Osteocyte (in vitro differentiated cells): ENCODE measurements at regions not wholly inside any gene's neighbourhood (a gene's known extent, or its start where the extent isn't known, plus 50 kb on each side); places are given as distances from the start of the nearest gene placed in this dataset.

ENCODE experiments used
- DNase-seq: peaks from one replicate; pipeline ENCODE4 v3.0.0; 2021; ENCODE audit warnings: mixed read lengths; ENCODE audit not compliant: unreplicated experiment; ENCODE audit errors: extremely low spot score
- H3K27ac Mint-ChIP-seq: one replicate; pipeline ENCODE4 v1.8.0; 2021; ENCODE audit warnings: mild to moderate bottlenecking, mixed read lengths; ENCODE audit not compliant: unreplicated experiment
- H3K27me3 Mint-ChIP-seq: one replicate; pipeline ENCODE4 v1.8.0; 2021; ENCODE audit warnings: mixed read lengths; ENCODE audit not compliant: unreplicated experiment
- H3K36me3 Mint-ChIP-seq: one replicate; pipeline ENCODE4 v1.8.0; 2021; ENCODE audit warnings: mixed read lengths; ENCODE audit not compliant: unreplicated experiment
- H3K4me1 Mint-ChIP-seq: one replicate; pipeline ENCODE4 v1.8.0; 2021; ENCODE audit warnings: mixed read lengths; ENCODE audit not compliant: unreplicated experiment
- H3K4me3 Mint-ChIP-seq: one replicate; pipeline ENCODE4 v1.8.0; 2021; ENCODE audit warnings: mild to moderate bottlenecking, moderate library complexity, mixed read lengths; ENCODE audit not compliant: unreplicated experiment
- H3K9me3 Mint-ChIP-seq: one replicate; pipeline ENCODE4 v1.8.0; 2021; ENCODE audit warnings: mixed read lengths; ENCODE audit not compliant: unreplicated experiment
- CTCF ChIP-seq: fragments of 200-600 bp; sonication (generic); IDR thresholded peaks from 2 replicates; pipeline ENCODE4 v1.5.0; 2021; ENCODE audit warnings: antibody characterized with exemption, mild to moderate bottlenecking, moderate library complexity

DNA sequence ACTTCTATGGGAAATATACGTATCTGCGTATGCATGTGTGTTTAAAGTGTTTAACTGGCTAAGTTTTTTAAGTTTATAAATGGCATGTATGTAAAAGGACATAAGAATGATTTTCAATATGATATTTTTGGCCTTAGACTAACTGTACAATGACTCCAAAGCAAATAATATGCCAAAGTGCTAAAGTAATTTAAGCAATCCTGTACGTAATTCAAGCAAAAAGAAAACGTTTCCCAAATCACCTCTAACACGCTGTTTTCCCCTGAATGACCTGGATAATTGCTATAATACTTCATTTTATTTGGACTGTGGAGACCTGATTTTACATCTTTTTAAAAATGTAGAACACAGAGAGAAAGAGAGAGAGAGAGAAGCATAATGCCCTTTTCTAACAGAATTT, 183.0 kb upstream of the HAND2 start:
- H3K4me1 Mint-ChIP-seq, result no peaks in the 10 kb centered on the region
- no peaks in the 10 kb centered on the region for H3K36me3 Mint-ChIP-seq
- no peak for TF ChIP-seq CTCF
- no peak for DNase-seq
- H3K27ac Mint-ChIP-seq, result no peak overlapping the region
- no peak overlapping the region for H3K4me3 Mint-ChIP-seq
- no peaks in the 10 kb centered on the region for H3K9me3 Mint-ChIP-seq
- peaks cover 2% of the 10 kb centered on the region for H3K27me3 Mint-ChIP-seq

- DNase-seq, result no peak
- Mint-ChIP-seq H3K27me3 (peaks cover 3% of the 10 kb centered on the region), H3K27ac (no peak overlapping the region), H3K9me3 (no peaks in the 10 kb centered on the region), H3K4me1 (no peaks in the 10 kb centered on the region), H3K4me3 (no peak overlapping the region), H3K36me3 (no peaks in the 10 kb centered on the region)
- no peak for TF ChIP-seq CTCF
These were observed 177.8 kb upstream of the HAND2 start for GRCh38 chr4:173707658-173708419.

GRCh38 chr4:173704201-173704600, 174.2 kb upstream of the HAND2 start:
- DNase-seq, result no peak
- no peaks in the 10 kb centered on the region for H3K36me3 Mint-ChIP-seq
- peaks cover 3% of the 10 kb centered on the region for H3K27me3 Mint-ChIP-seq
- H3K4me3 Mint-ChIP-seq, result no peak overlapping the region
- TF ChIP-seq CTCF, result no peak
- no peak overlapping the region for H3K27ac Mint-ChIP-seq
- no peaks in the 10 kb centered on the region for H3K9me3 Mint-ChIP-seq
- no peaks in the 10 kb centered on the region for H3K4me1 Mint-ChIP-seq

DNA sequence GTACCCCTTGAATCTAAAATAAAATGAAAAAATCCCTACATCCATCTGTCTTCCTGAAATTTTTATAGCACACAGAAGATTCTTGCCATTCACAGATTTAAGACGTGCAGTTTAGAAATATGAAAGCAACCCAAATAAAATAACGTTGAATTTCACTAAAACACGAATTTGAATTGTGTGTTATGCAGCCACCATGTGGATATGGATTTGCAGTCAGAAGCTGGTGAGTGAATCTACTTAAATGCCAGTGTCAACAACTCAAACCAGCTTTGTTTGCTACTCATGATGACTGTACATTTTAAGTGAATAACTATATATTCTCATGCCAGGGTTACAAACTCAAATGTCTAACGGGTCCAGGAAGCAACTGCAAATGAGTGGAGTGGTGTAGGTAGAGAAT, 173.0 kb upstream of the HAND2 start:
- Mint-ChIP-seq H3K4me1 (no peaks in the 10 kb centered on the region), H3K27ac (no peak overlapping the region), H3K9me3 (no peaks in the 10 kb centered on the region), H3K36me3 (no peaks in the 10 kb centered on the region), H3K27me3 (peaks cover under 1% of the 10 kb centered on the region), H3K4me3 (no peak overlapping the region)
- DNase-seq, result no peak
- TF ChIP-seq CTCF, result no peak

- TF ChIP-seq CTCF, result no peak
- Mint-ChIP-seq H3K27ac (no peak overlapping the region), H3K36me3 (no peaks in the 10 kb centered on the region), H3K9me3 (no peaks in the 10 kb centered on the region), H3K4me1 (no peaks in the 10 kb centered on the region), H3K27me3 (no peaks in the 10 kb centered on the region), H3K4me3 (no peak overlapping the region)
- DNase-seq, result no peak
These were observed 170.6 kb upstream of the HAND2 start for GRCh38 chr4:173700650-173701049.
